SKM-1 treated with dmso at 0.1 percent for 144 hours (cell line): ENCODE measurements at regions not wholly inside any gene's neighbourhood (a gene's known extent, or its start where the extent isn't known, plus 50 kb on each side); places are given as distances from the start of the nearest gene placed in this dataset.
A peak's percentile ranks its signal among the peaks of the same experiment; 100 is the strongest.

Experiments
- DNase-seq: peaks from one replicate; lab custom pipeline; 2025; ENCODE audit not compliant: unreplicated experiment; lab: John Stamatoyannopoulos, UW

DNA sequence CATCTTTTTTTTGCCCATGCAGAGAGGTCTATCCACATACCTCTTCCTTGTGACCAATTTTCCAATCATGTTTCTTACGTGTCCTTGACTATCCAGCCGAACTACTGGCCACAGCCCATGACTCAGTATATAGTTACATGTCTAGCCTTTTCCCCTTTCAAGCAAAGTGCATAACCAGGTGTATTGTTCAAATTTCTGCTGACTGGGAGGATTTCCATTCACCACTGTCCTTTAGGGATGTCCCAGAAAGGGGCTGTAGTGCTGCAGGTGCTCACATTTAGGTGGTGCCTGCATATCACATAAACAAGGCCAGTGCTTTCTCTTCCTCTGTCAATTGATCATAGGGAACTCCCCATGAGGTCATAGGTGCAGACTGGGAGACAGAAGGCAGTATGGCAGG is 69.4 kb upstream of the ALDH1A3 start:
- no peak for DNase-seq

DNA sequence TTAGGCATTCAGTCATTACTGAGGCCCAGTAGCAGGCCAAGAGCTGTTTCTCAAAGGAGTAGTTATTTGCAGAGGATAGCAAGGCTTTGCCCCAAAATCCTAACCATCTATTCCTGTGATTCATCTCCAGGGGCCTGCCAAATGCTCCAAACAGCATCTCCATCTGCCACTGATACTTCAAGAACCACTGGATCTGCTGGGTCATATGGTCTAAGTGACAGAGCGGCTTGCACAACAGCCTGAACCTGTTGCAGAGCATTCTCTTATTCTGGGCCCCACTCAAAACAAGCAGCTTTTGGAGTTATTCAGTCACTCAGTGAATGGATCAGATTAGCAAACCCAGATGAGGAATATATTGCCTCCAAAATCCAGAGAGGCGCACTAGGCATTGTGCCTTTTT is 68.8 kb upstream of the ALDH1A3 start:
- no peak for DNase-seq

DNA sequence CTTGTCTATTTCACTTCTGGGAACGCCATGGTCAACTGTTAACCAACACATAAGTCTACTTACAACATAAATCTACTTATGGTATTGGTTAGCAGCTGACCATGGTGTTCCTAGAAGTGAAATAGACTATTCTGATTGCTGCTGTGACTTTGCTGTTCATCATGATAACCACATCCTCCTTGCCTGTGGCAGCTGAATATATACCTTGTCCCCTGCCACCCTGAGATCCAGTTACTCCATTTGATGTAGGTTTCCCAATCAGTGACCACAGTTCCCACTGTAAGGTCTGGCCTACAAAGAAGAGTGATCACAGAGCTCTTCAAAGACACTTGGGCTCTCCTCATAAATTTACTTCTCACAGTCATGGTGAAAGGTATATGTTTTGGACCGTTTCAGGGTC is 66.8 kb upstream of the ALDH1A3 start:
- peak; percentile 85 for DNase-seq

DNA sequence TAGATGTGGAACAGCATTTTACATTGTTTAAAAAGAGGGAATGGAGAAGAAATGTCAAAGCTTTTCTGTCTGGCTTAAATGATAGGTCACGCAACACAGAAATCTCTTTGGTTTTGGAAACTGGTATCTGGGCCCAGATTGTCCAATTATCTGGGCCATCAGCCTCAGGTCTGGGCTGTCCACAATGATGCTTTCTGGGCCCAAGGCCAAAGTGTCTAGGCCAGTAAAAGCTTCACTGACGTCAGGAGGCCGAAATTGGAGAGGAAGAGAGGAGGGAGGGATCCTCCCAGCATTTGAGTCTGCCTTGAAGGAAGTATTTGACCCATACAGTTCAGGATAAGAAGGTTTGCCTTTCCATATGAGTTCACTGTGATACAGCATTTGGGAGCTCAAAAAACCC is 60.7 kb upstream of the ALDH1A3 start:
- DNase-seq = no peak

DNA sequence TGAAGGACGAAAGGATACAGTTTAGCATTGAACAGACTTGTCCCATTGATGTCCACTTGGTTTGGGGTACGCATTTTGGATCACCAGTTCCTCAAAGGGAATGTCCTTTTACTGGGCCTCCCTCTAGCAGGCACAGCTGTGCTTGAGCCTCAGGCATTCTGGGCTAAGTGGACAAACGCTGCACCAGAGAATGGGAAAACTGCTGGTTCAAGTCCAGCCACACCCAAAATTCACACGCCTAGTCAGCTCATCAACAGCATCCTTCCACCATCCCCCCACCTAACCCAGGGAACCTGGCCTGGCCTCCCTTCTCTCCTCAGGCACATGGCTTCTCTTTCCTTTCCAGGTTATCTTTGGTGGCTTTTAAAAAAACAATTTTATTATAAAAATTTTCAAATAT is 59.1 kb upstream of the ALDH1A3 start:
- DNase-seq = no peak

DNA sequence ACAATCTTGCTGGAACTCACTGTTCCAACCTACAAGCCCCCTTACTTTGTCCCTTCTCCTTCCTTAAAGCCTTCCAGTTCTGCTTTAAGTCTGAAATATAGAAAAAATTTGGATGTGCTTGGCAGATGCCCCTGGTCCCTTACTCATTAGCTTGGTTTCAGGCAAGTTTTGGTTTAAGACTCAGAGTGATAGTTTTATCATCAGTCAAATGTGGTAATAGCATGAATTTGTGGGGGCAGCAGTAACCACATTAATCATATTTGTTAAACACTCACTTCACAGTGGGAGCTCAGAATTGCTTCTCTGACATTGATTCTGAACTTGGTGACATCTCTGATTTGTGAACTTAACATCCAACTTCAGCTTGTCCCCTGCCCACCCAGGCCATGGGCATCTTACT is 58.3 kb upstream of the ALDH1A3 start:
- no peak for DNase-seq

DNA sequence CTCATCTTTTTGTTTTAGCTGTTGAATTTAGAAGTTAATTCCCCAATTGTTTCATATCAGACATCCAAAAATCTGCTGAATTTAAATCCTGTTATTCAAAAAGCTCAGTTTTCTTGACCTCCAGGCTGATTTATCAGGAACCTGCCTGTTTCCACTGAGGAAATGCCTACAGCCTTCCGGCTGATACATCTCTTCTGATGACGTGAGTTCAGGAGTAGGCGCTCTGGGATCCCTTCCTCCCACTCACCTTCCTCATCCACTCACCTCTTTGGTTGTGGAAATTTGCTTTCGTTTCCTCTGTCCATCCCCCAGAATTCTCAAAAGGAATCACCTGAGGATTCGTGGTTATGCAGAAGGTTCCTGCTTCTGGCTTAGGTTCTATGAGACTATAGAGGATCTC is 55.4 kb upstream of the ALDH1A3 start:
- DNase-seq = no peak

DNA sequence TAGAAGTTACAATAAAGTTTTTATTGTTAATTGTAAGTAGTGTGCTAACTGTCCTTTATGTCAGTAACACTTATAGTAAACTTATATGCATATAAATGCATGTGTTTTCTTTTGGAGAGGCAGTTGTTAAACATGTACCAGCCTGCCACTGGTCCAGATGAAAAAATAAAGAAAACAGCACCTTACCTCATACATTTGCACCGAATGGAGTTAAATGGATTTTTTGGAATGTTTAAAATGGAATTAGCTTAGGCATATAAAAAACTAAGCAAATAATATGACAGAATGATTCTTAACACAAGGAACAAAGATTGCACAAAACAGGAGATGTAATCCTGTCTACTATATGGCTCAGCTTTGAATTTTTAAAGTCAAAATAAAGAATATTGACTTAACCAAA is 50.2 kb upstream of the ALDH1A3 start:
- DNase-seq = no peak
